WTC11 (cell line): ENCODE measurements at regions not wholly inside any gene's neighbourhood (a gene's known extent, or its start where the extent isn't known, plus 50 kb on each side); places are given as distances from the start of the nearest gene placed in this dataset.

Experiments used
- ATAC-seq: fragments of 200-7000 bp; cut with Tn5 transposase; 2 replicates; pipeline ENCODE4 v1.10.0; 2021; ENCODE audit warnings: mild to moderate bottlenecking, moderate library complexity
- CTCF ChIA-PET: fragments of 300-600 bp; sonication (Branson Sonifier 250); formaldehyde crosslinking; loops from one replicate; lab custom pipeline; 2021; ENCODE audit warnings: antibody characterized with exemption; lab: Charles Lee
- POLR2A ChIA-PET: fragments of 350-600 bp; sonication (Branson Sonifier 250); formaldehyde crosslinking; loops from one replicate; lab custom pipeline; 2021; ENCODE audit warnings: antibody characterized with exemption; lab: Charles Lee
- DNase-seq: peaks from one replicate; pipeline ENCODE4 v3.0.0; 2021; ENCODE audit warnings: low spot score
- H3K27ac Mint-ChIP-seq: 2 replicates; pipeline ENCODE4 v1.8.0; 2021; ENCODE audit warnings: mixed read lengths
- H3K27me3 Mint-ChIP-seq: 2 replicates; pipeline ENCODE4 v1.8.0; 2021; ENCODE audit warnings: low read depth, mild to moderate bottlenecking, moderate library complexity, mixed read lengths
- H3K36me3 Mint-ChIP-seq: 2 replicates; pipeline ENCODE4 v1.8.0; 2021; ENCODE audit warnings: mixed read lengths
- H3K4me1 Mint-ChIP-seq: 2 replicates; pipeline ENCODE4 v1.8.0; 2022; ENCODE audit warnings: mixed read lengths
- H3K4me3 Mint-ChIP-seq: 2 replicates; pipeline ENCODE4 v1.8.0; 2021; ENCODE audit warnings: mild to moderate bottlenecking, moderate library complexity, mixed read lengths
- H3K9me3 Mint-ChIP-seq: 2 replicates; pipeline ENCODE4 v1.8.0; 2021; ENCODE audit warnings: mixed read lengths
- ATF1 ChIP-seq: sonication (generic); formaldehyde crosslinking; IDR thresholded peaks from 2 replicates; pipeline ENCODE4 v1.8.1; 2023; ENCODE audit warnings: mild to moderate bottlenecking, moderate library complexity, missing genetic modification reagents
- ETV6 ChIP-seq: sonication (generic); formaldehyde crosslinking; IDR thresholded peaks from 2 replicates; pipeline ENCODE4 v1.8.1; 2022; ENCODE audit warnings: mild to moderate bottlenecking, missing genetic modification reagents
- FOXJ3 ChIP-seq: sonication (generic); formaldehyde crosslinking; IDR thresholded peaks from 2 replicates; pipeline ENCODE4 v1.9.0; 2021; ENCODE audit warnings: missing genetic modification reagents, mild to moderate bottlenecking, borderline replicate concordance
- GABPB1 ChIP-seq: sonication (generic); formaldehyde crosslinking; IDR thresholded peaks from 2 replicates; pipeline ENCODE4 v1.8.1; 2023; ENCODE audit warnings: mild to moderate bottlenecking, missing genetic modification reagents
- JUN ChIP-seq: sonication (generic); formaldehyde crosslinking; IDR thresholded peaks from 2 replicates; pipeline ENCODE4 v1.8.0; 2023; ENCODE audit warnings: mild to moderate bottlenecking, missing genetic modification reagents
- KAT7 ChIP-seq: sonication (generic); formaldehyde crosslinking; IDR thresholded peaks from 2 replicates; pipeline ENCODE4 v1.8.1; 2023; ENCODE audit warnings: missing genetic modification reagents, mild to moderate bottlenecking, borderline replicate concordance
- NR1H2 ChIP-seq: sonication (generic); formaldehyde crosslinking; IDR thresholded peaks from 2 replicates; pipeline ENCODE4 v1.9.0; 2021; ENCODE audit warnings: mild to moderate bottlenecking, moderate library complexity, missing genetic modification reagents
- NR2C2 ChIP-seq: sonication (generic); formaldehyde crosslinking; IDR thresholded peaks from 2 replicates; pipeline ENCODE4 v1.8.0; 2022; ENCODE audit warnings: mild to moderate bottlenecking, missing genetic modification reagents
- OVOL2 ChIP-seq: fragments of 250-450 bp; sonication (Bioruptor Pico); IDR thresholded peaks from 2 replicates; pipeline ENCODE4 v1.9.0; 2021; ENCODE audit warnings: mild to moderate bottlenecking, borderline replicate concordance
- SOX15 ChIP-seq: fragments of 250-450 bp; sonication (Bioruptor Pico); IDR thresholded peaks from 2 replicates; pipeline ENCODE4 v1.9.0; 2021; ENCODE audit warnings: mild to moderate bottlenecking
- ZNF219 ChIP-seq: sonication (generic); formaldehyde crosslinking; IDR thresholded peaks from 2 replicates; pipeline ENCODE4 v1.8.0; 2023; ENCODE audit warnings: missing genetic modification reagents, mild to moderate bottlenecking, borderline replicate concordance
- ZNF232 ChIP-seq: sonication (generic); formaldehyde crosslinking; IDR thresholded peaks from 2 replicates; pipeline ENCODE4 v1.8.0; 2022; ENCODE audit warnings: mild to moderate bottlenecking, missing genetic modification reagents
- ZNF423 ChIP-seq: fragments of 250-450 bp; sonication (Bioruptor Pico); IDR thresholded peaks from 2 replicates; pipeline ENCODE4 v2.1.2; 2022; ENCODE audit warnings: mild to moderate bottlenecking, moderate library complexity
- TF ChIP-seq, protein P1 (sequence below): sonication (generic); formaldehyde crosslinking; conservative IDR thresholded peaks from 2 replicates; pipeline ENCODE4 v1.8.1; 2023; ENCODE audit warnings: mild to moderate bottlenecking, low read depth, missing genetic modification reagents, moderate library complexity
- TF ChIP-seq, protein P2 (sequence below): sonication (generic); formaldehyde crosslinking; IDR thresholded peaks from 2 replicates; pipeline ENCODE4 v1.8.0; 2022; ENCODE audit warnings: mild to moderate bottlenecking, missing genetic modification reagents
- TF ChIP-seq, protein P3 (sequence below): sonication (generic); formaldehyde crosslinking; IDR thresholded peaks from 2 replicates; pipeline ENCODE4 v1.8.0; 2022; ENCODE audit warnings: missing genetic modification reagents
- TF ChIP-seq, protein P4 (sequence below): fragments of 250-450 bp; sonication (Bioruptor Pico); IDR thresholded peaks from 2 replicates; pipeline ENCODE4 v2.1.2; 2022; ENCODE audit warnings: mild to moderate bottlenecking, moderate library complexity
- TF ChIP-seq, protein P5 (sequence below): sonication (generic); formaldehyde crosslinking; IDR thresholded peaks from 2 replicates; pipeline ENCODE4 v1.8.1; 2023; ENCODE audit warnings: mild to moderate bottlenecking, missing genetic modification reagents, moderate library complexity

DNA sequence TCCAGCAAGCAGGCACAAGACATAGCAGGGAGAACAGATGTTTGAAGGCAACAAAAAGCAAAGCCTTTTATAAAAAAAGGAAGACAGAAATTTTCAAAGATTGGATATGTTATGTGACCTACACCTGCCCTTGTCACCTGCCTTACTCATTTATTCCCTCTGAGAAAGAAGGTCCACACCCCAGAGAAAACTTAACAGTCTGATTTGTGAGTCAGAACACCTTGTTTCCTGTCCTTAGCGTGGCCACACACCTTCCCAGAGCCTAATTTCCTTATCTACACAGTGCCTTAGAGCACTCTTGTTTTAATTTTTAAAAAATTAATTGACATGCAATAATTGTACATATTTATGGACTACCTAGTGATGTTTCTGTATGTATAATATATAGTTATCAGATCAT, 419.0 kb upstream of the DAB2 start (continued):
- TF ChIP-seq, protein P1, sequence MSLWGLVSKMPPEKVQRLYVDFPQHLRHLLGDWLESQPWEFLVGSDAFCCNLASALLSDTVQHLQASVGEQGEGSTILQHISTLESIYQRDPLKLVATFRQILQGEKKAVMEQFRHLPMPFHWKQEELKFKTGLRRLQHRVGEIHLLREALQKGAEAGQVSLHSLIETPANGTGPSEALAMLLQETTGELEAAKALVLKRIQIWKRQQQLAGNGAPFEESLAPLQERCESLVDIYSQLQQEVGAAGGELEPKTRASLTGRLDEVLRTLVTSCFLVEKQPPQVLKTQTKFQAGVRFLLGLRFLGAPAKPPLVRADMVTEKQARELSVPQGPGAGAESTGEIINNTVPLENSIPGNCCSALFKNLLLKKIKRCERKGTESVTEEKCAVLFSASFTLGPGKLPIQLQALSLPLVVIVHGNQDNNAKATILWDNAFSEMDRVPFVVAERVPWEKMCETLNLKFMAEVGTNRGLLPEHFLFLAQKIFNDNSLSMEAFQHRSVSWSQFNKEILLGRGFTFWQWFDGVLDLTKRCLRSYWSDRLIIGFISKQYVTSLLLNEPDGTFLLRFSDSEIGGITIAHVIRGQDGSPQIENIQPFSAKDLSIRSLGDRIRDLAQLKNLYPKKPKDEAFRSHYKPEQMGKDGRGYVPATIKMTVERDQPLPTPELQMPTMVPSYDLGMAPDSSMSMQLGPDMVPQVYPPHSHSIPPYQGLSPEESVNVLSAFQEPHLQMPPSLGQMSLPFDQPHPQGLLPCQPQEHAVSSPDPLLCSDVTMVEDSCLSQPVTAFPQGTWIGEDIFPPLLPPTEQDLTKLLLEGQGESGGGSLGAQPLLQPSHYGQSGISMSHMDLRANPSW (CRISPR knock-in tag): no peak

DNA sequence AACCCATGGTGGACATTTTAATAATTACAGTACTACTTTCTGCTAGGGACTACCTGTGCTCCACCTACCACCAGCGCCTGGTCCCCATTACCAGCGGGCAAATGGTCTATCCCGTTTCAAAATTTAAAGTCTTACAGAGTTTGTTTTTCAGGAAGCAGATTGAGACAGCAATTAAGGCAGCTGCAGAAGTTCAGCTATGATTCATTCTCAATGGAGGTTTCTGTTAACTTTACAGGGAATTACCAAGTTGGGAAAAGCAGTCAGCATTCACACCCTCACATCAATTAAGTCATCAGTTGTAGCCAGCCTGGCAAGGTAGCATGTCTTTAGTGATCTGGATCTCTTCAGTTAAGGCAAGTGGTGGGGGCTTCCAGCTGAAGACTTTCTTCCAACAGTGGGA, 410.6 kb upstream of the DAB2 start:
- no peak for DNase-seq
- Mint-ChIP-seq H3K27ac (no peak overlapping the region), H3K9me3 (peaks cover 19% of the 10 kb centered on the region), H3K36me3 (peaks cover 6% of the 10 kb centered on the region), H3K4me1 (no peaks in the 10 kb centered on the region), H3K27me3 (no peaks in the 10 kb centered on the region), H3K4me3 (no peak overlapping the region)
- ChIA-PET CTCF (interaction anchor here (0.6 kb wide), 1 partner anchor 16 kb away, joined by 4 read pairs; no protein-coding TSS in a partner anchor), POLR2A (no interaction called here)
- TF ChIP-seq NR2C2 (CRISPR knock-in tag) (no peak), GABPB1 (CRISPR knock-in tag) (no peak), KAT7 (CRISPR knock-in tag) (no peak), ZNF232 (CRISPR knock-in tag) (no peak), SOX15 (CRISPR knock-in tag) (no peak), NR1H2 (CRISPR knock-in tag) (no peak), FOXJ3 (CRISPR knock-in tag) (no peak), ZNF423 (CRISPR knock-in tag) (no peak), ETV6 (CRISPR knock-in tag) (no peak)
- TF ChIP-seq, protein P2, sequence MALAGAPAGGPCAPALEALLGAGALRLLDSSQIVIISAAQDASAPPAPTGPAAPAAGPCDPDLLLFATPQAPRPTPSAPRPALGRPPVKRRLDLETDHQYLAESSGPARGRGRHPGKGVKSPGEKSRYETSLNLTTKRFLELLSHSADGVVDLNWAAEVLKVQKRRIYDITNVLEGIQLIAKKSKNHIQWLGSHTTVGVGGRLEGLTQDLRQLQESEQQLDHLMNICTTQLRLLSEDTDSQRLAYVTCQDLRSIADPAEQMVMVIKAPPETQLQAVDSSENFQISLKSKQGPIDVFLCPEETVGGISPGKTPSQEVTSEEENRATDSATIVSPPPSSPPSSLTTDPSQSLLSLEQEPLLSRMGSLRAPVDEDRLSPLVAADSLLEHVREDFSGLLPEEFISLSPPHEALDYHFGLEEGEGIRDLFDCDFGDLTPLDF (CRISPR knock-in tag): no peak
- no peak for ATAC-seq

DNA sequence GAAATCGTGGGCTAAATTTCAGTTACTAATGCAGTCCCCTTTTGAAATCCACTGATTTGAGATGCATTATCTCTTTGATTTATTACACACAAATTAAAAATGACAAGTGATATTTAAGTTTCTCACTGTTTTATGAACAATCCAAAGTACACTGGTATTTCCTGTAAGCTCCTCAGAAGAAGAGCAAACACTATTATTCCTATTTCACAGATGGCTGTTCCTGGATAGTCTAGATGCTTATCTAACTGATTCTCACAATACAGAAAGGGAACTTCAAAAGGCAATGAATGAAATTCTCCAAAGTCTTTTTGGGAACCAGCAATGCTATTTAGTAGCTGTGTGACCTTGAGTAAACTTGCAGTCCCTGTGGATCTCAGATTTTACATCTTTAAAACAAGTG, 404.7 kb upstream of the DAB2 start:
- POLR2A ChIA-PET: no interaction called here
- H3K4me1 Mint-ChIP-seq: no peaks in the 10 kb centered on the region

DNA sequence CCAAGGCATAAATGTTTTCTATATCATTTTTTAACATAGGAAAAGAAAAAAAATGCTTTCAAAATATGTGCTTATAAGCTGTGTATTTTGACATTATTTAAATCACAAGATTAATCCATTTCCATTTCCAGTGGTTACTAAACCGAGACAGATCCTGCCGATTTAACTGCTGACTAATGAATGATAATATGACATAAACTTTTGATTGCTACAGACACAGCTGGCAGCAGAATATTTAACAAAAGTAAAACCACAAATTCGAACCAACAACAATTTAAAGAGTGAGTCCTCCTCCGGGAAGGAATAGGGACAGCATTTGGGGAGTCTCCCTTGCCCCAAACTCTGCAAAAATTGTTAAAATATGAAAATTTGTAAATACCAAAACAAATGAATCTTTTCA, 401.3 kb upstream of the DAB2 start:
- DNase-seq (no peak), ATAC-seq (no peak)
- TF ChIP-seq, protein P3, sequence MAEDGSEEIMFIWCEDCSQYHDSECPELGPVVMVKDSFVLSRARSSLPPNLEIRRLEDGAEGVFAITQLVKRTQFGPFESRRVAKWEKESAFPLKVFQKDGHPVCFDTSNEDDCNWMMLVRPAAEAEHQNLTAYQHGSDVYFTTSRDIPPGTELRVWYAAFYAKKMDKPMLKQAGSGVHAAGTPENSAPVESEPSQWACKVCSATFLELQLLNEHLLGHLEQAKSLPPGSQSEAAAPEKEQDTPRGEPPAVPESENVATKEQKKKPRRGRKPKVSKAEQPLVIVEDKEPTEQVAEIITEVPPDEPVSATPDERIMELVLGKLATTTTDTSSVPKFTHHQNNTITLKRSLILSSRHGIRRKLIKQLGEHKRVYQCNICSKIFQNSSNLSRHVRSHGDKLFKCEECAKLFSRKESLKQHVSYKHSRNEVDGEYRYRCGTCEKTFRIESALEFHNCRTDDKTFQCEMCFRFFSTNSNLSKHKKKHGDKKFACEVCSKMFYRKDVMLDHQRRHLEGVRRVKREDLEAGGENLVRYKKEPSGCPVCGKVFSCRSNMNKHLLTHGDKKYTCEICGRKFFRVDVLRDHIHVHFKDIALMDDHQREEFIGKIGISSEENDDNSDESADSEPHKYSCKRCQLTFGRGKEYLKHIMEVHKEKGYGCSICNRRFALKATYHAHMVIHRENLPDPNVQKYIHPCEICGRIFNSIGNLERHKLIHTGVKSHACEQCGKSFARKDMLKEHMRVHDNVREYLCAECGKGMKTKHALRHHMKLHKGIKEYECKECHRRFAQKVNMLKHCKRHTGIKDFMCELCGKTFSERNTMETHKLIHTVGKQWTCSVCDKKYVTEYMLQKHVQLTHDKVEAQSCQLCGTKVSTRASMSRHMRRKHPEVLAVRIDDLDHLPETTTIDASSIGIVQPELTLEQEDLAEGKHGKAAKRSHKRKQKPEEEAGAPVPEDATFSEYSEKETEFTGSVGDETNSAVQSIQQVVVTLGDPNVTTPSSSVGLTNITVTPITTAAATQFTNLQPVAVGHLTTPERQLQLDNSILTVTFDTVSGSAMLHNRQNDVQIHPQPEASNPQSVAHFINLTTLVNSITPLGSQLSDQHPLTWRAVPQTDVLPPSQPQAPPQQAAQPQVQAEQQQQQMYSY (CRISPR knock-in tag): no peak
- TF ChIP-seq ETV6 (CRISPR knock-in tag) (no peak), ZNF219 (CRISPR knock-in tag) (no peak)
- TF ChIP-seq, protein P4, sequence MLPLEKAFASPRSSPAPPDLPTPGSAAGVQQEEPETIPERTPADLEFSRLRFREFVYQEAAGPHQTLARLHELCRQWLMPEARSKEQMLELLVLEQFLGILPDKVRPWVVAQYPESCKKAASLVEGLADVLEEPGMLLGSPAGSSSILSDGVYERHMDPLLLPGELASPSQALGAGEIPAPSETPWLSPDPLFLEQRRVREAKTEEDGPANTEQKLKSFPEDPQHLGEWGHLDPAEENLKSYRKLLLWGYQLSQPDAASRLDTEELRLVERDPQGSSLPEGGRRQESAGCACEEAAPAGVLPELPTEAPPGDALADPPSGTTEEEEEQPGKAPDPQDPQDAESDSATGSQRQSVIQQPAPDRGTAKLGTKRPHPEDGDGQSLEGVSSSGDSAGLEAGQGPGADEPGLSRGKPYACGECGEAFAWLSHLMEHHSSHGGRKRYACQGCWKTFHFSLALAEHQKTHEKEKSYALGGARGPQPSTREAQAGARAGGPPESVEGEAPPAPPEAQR (CRISPR knock-in tag): no peak
- TF ChIP-seq, protein P1 (CRISPR knock-in tag): no peak
- no peaks in the 10 kb centered on the region for H3K4me1 Mint-ChIP-seq
- H3K4me3 Mint-ChIP-seq: no peak overlapping the region
- H3K36me3 Mint-ChIP-seq: no peaks in the 10 kb centered on the region
- H3K27ac Mint-ChIP-seq: no peak overlapping the region
- CTCF ChIA-PET: no interaction called here
- no peaks in the 10 kb centered on the region for H3K9me3 Mint-ChIP-seq
- POLR2A ChIA-PET: no interaction called here
- no peaks in the 10 kb centered on the region for H3K27me3 Mint-ChIP-seq

More for the DNA sequence above, 404.7 kb upstream of the DAB2 start:
- no peak overlapping the region for H3K27ac Mint-ChIP-seq
- H3K36me3 Mint-ChIP-seq: no peaks in the 10 kb centered on the region
- TF ChIP-seq OVOL2 (CRISPR knock-in tag) (no peak), ATF1 (CRISPR knock-in tag) (no peak), JUN (CRISPR knock-in tag) (no peak), ZNF232 (CRISPR knock-in tag) (no peak)
- TF ChIP-seq, protein P5, sequence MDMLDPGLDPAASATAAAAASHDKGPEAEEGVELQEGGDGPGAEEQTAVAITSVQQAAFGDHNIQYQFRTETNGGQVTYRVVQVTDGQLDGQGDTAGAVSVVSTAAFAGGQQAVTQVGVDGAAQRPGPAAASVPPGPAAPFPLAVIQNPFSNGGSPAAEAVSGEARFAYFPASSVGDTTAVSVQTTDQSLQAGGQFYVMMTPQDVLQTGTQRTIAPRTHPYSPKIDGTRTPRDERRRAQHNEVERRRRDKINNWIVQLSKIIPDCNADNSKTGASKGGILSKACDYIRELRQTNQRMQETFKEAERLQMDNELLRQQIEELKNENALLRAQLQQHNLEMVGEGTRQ (CRISPR knock-in tag): no peak
- CTCF ChIA-PET: no interaction called here
- H3K27me3 Mint-ChIP-seq: no peaks in the 10 kb centered on the region
- DNase-seq (no peak), ATAC-seq (no peak)
- no peak overlapping the region for H3K4me3 Mint-ChIP-seq
- no peaks in the 10 kb centered on the region for H3K9me3 Mint-ChIP-seq
